DMS 273 treated with DMSO at 0.1 percent for 48 hours (cell line): ENCODE measurements at regions not wholly inside any gene's neighbourhood (a gene's known extent, or its start where the extent isn't known, plus 50 kb on each side); places are given as distances from the start of the nearest gene placed in this dataset.
A peak's percentile ranks its signal among the peaks of the same experiment; 100 is the strongest.

Source experiments
- DNase-seq: peaks from one replicate; lab custom pipeline; 2025; lab: John Stamatoyannopoulos, UW

- no peak for DNase-seq
Observed at GRCh38 chr2:6068429-6068828, 376.2 kb downstream of the SOX11 start.

GRCh38 chr2:6069381-6069780 is 377.2 kb downstream of the SOX11 start:
- DNase-seq, result peak; percentile 4

DNA sequence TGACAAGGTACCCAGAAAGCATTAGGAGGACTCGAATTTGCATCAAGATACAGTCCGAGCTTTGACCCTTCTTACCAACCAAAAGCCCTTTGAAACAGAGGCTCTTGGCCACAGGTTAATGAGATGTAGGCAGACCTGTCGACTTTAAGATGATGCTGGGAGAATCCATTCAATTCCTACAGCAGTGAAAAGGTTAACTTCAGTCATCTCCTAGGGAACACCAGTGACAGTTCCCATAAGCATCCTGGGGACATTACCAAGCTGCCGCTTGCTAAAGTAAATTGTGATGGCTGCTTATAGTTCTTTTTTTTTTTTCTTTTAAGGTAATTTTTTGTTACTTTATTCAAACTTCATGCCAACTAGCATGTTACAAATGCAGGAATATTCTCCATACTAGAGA is 379.3 kb downstream of the SOX11 start:
- no peak for DNase-seq

- DNase-seq, result no peak
Observed at GRCh38 chr2:6072276-6072675, 380.1 kb downstream of the SOX11 start.

DNA sequence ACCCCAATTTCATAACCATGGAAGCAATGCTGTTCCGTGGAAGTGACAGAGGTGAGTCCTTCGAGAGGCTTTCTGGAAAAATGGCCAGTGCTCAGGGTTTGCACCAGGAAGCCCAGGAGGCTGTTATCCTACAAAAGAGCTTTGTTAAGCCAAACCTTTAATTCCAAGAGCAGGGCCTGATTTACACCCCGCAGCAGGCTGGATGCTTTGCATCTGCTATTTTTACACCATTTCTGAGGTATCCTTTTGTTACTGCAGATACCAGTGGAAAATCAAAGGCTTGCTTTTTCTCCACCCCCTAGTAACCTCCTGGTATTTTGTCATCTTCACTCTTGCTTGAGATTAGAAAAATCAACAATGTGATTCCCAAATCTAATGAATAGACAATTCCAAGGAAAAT is 380.6 kb downstream of the SOX11 start:
- DNase-seq, result no peak

- DNase-seq, result no peak
Observed at GRCh38 chr2:6073191-6074088, 381.3 kb downstream of the SOX11 start.

- DNase-seq, result no peak
Observed at GRCh38 chr2:6074089-6074643, 382.0 kb downstream of the SOX11 start.

DNA sequence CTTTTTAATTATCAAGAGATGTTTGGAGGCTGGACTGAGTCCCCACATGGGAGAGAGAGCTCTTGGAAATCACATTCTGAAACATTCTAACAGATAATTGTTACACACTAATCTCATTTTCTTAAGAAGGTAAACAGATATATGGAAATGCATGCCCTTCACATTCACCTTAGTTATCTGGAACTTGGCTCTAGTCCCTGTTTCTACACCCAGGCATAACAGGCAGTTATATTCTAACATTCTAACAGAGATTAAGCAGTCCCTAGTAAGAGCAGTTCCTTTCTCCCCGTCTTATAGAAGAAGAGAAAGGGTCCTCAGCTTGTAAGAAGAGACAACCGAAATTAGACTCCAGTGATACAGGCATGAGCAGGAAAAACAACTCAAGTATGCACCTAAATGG is 385.4 kb downstream of the SOX11 start:
- no peak for DNase-seq

- no peak for DNase-seq
Observed at GRCh38 chr2:6078414-6078813, 386.2 kb downstream of the SOX11 start.

DNA sequence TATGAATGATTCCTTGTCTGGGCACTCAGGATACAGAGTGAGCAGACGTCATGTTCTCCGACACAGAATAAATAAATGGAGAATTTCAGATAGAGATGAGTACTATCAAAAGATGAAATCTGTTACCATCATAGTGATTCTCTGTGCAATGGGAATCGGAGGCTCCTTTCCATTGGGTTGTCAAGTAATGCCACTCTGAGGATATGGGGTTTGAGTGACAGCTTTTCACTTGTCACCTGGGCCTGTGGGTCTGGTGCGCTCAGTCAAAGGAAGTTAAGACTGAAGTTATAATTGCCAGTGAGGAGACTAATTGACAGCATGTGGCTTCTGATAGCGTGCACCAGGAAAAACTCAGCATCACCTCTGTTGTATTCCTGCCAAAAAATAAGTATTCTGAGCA is 387.2 kb downstream of the SOX11 start:
- DNase-seq, result no peak

DNA sequence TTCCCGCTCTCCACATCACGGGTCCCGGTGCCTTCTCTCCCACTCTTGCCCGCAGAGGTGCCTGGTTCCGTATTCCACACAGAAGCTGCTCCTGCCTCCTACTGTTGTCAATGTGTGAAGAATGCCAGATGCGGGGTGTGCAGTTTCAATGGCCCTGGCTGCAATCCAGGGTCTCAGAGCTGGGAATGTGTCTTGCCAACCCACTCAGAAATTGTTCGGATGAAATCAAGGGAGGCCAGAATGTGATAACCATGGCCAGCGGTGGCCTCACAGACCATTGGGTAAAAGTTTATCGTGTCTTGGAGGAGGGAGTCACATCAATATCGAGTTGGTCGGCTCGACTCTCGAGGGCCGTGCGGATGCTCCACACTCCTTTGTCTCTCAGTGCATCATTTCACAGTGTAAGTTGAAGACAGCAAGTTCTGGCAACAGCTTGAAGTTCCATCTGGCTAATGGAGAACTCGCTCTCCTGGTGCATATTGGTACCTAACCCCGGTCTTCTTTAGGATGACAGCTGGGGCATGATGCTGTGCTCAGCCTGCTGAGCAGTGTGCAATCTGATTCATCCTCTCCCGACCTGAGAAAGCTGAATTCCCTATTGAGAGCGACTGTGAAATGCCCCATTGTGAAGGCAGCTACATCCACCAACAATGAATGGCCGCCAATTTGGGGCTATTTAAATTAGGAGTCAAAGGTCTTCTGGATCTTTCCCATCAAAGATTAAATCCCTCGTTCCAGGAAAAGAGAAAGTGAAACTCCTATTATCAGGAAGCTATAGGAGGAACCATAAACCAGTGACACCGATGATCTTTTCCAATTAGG is 389.0 kb downstream of the SOX11 start:
- peak; percentile 30 for DNase-seq

DNA sequence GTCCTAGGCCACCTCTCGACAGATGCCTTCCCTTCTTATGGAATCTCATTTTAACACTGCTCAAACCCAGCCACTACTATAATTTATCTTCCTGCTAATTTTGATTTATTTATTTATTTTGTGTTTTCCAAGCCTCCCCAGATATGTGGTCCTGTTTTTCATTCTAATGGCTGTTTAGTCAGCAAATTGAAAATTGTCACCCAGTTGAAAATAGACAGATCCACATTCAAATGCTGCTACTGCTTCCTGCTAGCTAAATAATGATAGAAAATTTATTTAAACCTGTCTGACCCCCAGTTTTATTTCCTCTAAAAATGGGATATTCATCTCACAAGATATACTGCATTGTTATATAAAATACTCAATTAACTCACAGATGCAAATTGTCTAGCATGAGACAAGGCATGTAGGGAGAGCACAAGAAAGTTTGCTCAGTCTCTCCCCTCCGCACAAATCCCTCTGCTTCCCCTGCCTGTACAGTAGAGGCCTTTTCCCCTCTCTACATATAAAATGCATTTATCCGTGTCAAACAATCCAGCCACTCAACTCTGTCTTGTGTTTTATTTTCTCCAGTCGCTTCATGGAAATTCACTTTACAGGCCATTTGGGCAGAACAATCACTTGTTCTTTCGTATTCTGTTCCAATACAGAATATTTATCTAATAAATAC is 389.9 kb downstream of the SOX11 start:
- DNase-seq, result no peak

DNA sequence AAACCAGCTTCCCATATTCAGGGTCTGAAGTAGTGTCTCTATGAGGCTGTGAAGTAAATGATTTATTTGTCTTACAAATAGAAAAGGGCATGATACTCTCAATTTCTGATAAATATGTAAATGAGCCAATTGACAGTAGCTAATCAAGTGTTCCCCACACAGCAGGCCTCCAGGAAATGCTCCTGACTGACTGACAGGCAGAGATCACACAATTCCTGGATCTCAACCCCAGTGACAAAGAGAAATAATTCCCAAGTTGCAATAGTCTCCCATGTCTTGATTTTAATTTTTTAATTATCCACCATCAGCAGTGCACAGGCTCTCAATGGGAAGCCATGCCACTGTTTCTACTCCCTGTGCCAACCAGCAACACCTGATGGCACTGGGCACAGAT is 390.4 kb downstream of the SOX11 start:
- DNase-seq, result no peak

DNA sequence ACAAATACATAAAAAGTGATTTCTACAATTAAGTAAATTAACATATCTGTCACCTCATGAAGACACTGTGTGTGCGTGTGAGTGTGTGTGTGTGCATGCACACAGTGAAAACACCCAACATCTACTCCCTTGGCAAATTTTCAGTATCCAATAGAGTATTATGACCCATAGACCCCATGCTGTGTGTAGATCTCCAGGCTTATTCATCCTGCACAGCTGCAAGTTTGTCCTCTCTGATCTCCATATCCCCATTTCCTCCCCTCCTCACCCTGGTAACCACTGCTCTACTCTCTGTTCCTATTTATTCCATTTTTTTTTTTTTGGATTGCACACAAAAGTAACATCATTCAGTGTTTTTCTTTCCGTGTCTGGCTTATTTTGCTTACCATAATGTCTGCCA is 391.0 kb downstream of the SOX11 start:
- no peak for DNase-seq

- no peak for DNase-seq
Observed at GRCh38 chr2:6089474-6089873, 397.3 kb downstream of the SOX11 start.

- no peak for DNase-seq
Observed at GRCh38 chr2:6103372-6103771, 411.2 kb downstream of the SOX11 start.

DNA sequence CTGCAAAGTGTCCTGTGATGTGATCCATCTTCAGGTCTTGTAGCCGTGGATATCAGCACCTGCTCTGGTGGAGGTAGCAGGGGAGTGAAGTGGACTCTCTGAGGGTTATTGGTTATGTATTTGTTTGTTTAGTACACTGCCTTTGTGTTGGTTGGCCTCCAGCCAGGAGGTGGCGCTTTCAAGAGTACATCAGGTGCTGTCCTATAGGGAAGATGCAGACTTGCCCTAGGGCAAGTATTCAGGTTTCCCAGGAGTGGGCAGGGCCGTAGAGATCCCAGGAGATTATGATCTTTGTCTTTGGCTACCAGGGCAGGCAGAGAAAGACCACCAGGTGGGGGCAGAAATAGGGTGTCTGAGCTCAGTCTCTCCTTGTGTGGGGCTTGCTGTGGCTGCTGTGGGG is 411.8 kb downstream of the SOX11 start:
- no peak for DNase-seq

- DNase-seq, result no peak
Observed at GRCh38 chr2:6107290-6107689, 415.1 kb downstream of the SOX11 start.

DNA sequence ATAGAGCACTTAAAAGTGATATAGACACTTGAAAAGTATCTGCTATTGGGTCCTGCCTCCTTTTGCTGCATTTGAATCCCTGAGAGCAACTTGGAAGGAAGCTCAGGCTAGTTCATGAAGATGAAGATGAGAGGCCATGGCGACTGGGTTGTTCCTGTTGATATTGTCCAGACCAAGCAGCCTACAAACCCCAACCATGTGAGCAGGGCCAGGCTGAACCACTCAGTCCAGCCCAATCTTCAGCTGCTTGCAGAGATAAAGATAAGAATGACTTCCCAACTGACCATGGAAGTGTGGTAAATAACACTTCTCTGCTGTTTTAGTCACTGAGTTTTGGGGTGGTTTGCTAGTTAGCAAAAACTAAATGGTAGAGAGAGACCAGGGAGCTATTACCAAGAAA is 417.6 kb downstream of the SOX11 start:
- no peak for DNase-seq

DNA sequence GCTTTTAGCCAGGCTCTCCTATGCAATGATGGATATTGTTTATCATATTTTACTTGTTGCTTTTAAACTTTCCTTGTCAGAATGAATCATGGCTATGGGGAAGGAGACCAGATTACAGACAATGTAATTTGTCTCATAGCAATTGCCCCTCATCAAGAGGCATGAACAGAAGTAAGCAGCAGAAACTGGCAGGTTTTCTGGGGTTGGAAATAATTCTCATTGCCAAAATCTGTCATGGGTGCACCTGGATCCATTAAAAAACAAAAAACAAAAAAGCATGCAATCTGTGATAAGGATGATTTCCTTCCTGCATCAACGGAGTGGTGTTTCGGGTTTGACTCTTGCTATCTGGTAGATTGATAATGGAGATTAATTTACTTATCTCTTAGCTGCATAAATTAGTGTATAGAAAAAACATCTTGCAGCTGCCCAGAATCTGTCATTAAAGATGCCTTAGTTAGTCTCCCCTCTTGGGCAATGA is 419.6 kb downstream of the SOX11 start:
- no peak for DNase-seq

GRCh38 chr2:6113786-6114185 is 421.6 kb downstream of the SOX11 start:
- no peak for DNase-seq

DNA sequence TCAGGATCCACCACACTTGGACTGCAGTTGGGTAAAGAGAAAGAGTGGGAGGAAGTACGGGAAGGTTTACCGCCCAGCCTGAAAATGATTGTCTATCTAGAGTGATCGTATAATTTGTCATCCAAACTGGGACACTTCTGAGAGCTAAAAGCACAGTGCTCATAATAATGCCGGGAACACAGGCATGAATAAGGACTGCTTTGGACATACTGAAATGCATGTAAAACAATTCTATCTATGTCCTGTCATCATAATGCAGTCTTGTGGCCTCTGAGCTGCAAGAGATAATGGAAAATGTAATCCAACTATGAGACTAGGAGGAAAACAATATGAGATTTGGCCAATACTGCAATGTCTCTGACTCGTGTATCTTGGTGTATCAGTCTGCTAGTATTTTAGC is 435.5 kb downstream of the SOX11 start:
- no peak for DNase-seq
